ENCODE measurements at regions not wholly inside any gene's neighbourhood (a gene's known extent, or its start where the extent isn't known, plus 50 kb on each side); places are given as distances from the start of the nearest gene placed in this dataset.
"Not testable (repeated sequence)": the region's sequence is repeated elsewhere in the genome, so short reads cannot be mapped to it uniquely, and the experiment has no call there.

GRCh38 chr5:124206540-124206939, 539.9 kb downstream of the ZNF608 start:
- DNase-seq: no peak

- DNase-seq: no peak
Measured at GRCh38 chr5:124203303-124203702, 543.1 kb downstream of the ZNF608 start.

- no peak for DNase-seq
Measured at GRCh38 chr5:124200381-124200780, 546.1 kb downstream of the ZNF608 start.

- DNase-seq: no peak
Measured at GRCh38 chr5:124199893-124200292, 546.5 kb downstream of the ZNF608 start.

- no peak for DNase-seq
Measured at GRCh38 chr5:124195411-124195810, 551.0 kb downstream of the ZNF608 start.

- DNase-seq: no peak
Measured at GRCh38 chr5:124194282-124194681, 552.2 kb downstream of the ZNF608 start.

- peak; percentile 69 for DNase-seq
Measured at GRCh38 chr5:124193371-124193789, 553.1 kb downstream of the ZNF608 start.

GRCh38 chr5:124192716-124193115, 553.7 kb downstream of the ZNF608 start:
- DNase-seq: no peak

GRCh38 chr5:124185716-124186115, 560.7 kb downstream of the ZNF608 start:
- DNase-seq: no peak

- DNase-seq: no peak
Measured at GRCh38 chr5:124182133-124182532, 564.3 kb downstream of the ZNF608 start.

GRCh38 chr5:124180875-124181461, 565.5 kb downstream of the ZNF608 start:
- DNase-seq: peak; percentile 79

GRCh38 chr5:124180299-124180874, 566.1 kb downstream of the ZNF608 start:
- DNase-seq: no peak

DNA sequence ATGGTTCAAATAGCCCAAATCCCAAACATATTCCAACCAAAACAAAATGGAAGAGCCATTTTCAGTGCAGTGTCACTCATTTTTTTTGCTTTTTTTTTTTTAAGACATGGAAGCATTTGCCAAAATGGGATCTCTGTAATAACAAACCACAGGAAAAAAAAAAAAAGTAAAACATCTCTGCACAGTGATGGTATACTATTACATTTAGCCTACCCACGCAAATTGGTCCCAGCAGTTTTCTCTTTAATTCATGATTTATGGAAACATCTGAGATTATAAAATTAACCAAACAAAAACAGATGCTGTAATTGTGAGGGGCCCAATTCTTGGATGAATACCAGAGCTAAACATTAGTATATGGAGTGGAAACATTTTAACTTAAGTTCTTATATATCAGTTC, 566.6 kb downstream of the ZNF608 start:
- peak; percentile 58 for DNase-seq

- DNase-seq: no peak
Measured at GRCh38 chr5:124178050-124178449, 568.4 kb downstream of the ZNF608 start.

DNA sequence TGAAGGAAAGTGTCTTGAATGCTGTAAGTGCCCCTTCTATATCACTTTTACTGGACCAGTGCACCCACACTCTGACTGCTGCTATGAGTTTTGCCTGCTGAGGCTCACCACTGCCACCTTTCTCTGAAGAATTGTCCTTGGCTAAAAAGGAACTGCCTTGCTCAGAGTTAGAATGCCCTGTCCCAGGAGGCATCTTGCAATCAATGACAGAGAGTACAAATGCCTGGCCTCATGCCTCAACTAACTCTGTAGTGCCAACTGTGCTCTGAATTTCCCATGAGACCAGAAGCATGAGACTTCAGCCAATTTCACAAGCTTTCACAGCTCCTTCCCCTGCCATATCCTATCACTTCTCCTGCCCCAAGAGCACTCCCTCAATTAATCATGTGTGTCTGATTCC, 569.7 kb downstream of the ZNF608 start:
- DNase-seq: no peak

DNA sequence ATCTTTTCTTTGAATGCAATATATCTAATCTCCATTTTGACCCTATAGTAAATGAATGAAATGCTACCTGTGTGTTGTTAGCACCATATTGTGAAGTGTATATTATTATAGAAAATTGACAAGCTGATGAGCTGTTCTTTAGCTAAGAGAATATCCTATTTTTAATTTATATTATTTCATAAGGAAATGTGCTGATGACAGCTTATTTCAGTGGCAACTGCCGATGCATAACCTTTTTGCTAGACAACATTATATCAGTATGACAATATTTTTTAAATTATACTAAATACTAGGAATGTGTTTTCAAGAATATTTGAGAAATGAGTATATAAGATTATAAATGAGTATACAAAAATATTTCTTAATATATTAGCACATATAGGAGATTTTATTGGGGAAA, 573.1 kb downstream of the ZNF608 start:
- DNase-seq: no peak

DNA sequence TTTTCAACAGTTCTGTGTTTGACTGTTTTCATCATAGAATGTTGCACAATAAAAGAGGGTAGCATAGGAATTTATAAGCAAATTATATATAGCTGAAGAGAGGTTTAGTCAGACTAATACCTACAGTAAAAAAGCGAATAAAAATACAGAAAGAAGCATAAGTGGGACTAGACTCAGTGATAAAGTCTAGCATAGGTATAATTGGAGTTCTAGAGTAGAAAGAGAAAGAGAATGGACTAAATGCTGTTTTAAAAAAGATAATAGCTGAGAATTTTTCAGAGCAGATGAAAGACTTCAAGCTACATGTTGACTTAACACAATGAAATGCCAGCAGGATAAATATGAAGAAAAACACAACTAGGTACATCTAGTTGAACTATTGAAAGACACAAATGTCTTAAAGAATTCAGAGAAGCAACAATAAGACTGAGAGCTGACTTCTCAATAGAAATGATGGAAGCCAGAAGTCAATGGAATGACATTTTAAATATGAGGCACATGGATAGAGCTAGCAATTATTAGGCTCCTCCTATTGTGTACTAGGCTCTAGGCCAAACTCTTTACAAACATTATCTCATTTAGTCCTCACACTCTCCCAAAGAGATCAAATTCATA, 573.9 kb downstream of the ZNF608 start:
- DNase-seq: no peak

- not testable (repeated sequence) for DNase-seq
Measured at GRCh38 chr5:124168093-124168492, 578.3 kb downstream of the ZNF608 start.

- DNase-seq: peak; percentile 14
Measured at GRCh38 chr5:124162767-124163532, 583.5 kb downstream of the ZNF608 start.

DNA sequence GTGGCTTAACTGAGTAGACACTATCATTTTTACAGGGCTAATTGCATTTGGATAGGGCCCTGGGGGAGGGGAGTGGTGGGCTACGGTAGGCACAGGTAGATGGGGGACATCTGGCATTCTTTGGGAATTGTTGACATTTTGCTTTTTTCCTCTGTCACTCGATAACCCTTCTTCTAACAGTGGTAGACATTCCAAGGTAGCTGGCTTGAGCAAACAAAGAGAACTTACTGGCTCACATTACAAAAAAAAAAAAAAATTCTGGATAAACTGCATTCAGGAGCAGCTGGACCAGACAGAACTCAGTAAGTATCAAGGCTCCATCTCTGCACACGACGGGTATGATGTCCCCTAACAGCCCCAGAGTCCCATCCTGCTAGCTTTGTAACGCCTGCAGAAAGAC, 585.2 kb downstream of the ZNF608 start:
- DNase-seq: no peak

- DNase-seq: no peak
Measured at GRCh38 chr5:124160265-124160664, 586.2 kb downstream of the ZNF608 start.

- DNase-seq: no peak
Measured at GRCh38 chr5:124157320-124157719, 589.1 kb downstream of the ZNF608 start.

DNA sequence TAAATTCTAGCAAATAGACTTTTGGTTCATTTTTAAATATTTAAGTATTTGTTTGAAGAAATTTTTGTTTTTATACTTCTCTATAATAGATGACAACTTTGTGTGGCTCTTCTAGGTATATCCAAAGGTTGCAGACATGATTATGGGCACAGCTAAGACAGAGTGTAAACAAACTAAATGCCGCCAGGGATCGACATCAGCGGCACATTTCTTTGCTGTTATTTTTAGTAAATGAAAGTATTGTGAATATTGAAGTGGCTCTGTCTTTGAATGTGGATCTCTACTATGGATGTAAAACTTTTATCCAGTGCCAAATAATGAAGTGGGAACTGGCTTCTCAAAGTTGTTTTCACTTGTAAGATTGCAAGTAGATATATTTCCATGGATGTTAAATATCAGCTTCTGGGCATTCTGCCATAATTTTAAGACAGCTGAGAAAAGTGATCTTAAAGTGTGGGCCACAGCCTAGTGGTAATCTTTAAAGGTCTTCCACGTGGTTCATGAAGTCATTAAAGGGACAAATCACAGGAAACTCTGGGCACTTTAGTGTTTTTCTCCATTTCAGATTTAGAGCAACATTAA, 589.9 kb downstream of the ZNF608 start:
- DNase-seq: peak; percentile 25

DNA sequence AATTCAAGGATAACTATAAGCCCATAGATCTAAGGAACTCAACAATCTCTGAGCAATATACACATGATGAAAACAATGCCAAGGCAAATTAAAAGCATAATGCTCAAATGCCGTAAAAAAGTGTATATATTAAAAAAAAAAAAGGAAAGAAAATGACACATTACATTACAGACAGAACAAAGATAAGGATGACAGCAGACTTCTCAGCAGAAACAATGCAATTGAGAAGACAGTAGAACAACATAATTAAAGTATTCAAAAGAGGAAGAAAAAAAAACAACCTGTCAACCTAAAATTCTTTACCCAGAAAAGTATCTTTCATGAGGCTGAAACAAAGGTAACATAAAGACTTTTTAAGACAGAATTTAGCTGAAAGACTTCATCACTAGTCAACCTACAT, 591.7 kb downstream of the ZNF608 start:
- DNase-seq: no peak

Measured in fibroblast of skin of right quadriceps (primary cell).